IMR-90 (cell line): ENCODE measurements at regions not wholly inside any gene's neighbourhood (a gene's known extent, or its start where the extent isn't known, plus 50 kb on each side); places are given as distances from the start of the nearest gene placed in this dataset.

Source experiments
- ATAC-seq: fragments of 200-7000 bp; cut with Tn5 transposase; 2 replicates; pipeline ENCODE4 v1.9.1; 2020; ENCODE audit warnings: low read depth, mild to moderate bottlenecking, moderate library complexity
- BruUV-seq: library from RNA; stranded (reverse); fragments of 400-500 nt; replicated peaks from 2 replicates; lab custom pipeline; 2021; lab: Mats Ljungman, UMichigan
- CTCF ChIA-PET: fragments of 300-600 bp; formaldehyde crosslinking; extraction: SDS; loops from one replicate; lab custom pipeline; 2021; ENCODE audit warnings: antibody characterized with exemption; lab: Yijun Ruan, JAX
- POLR2A ChIA-PET: fragments of 300-600 bp; sonication (Branson Sonifier 250); formaldehyde crosslinking; loops from one replicate; lab custom pipeline; 2022; ENCODE audit warnings: antibody characterized with exemption; ENCODE audit not compliant: unreplicated experiment; lab: Charles Lee
- DNase-seq: peaks from one replicate; pipeline ENCODE4 v3.0.0; 2013
- H2AFZ ChIP-seq: replicated peaks from 2 replicates; pipeline ENCODE3; 2013; ENCODE audit warnings: low read length, mild to moderate bottlenecking; ENCODE audit not compliant: poor library complexity
- H2AK5ac ChIP-seq: 2 replicates; pipeline ENCODE4 v1.6.1; 2013; ENCODE audit warnings: low read depth, low read length, inconsistent platforms
- H2AK9ac ChIP-seq: replicated peaks from 2 replicates; pipeline ENCODE3; 2013; ENCODE audit warnings: mild to moderate bottlenecking, low read depth, low read length, moderate library complexity; ENCODE audit not compliant: poor library complexity
- H2BK120ac ChIP-seq: 2 replicates; pipeline ENCODE4 v1.6.1; 2013; ENCODE audit warnings: low read depth, low read length, inconsistent platforms
- H2BK15ac ChIP-seq: 3 replicates; pipeline ENCODE4 v1.6.1; 2013; ENCODE audit warnings: low read depth, low read length, inconsistent platforms
- H2BK20ac ChIP-seq: 2 replicates; pipeline ENCODE4 v1.6.1; 2013; ENCODE audit warnings: low read depth, mild to moderate bottlenecking, inconsistent platforms, low read length, moderate library complexity
- H2BK5ac ChIP-seq: 2 replicates; pipeline ENCODE4 v1.6.1; 2013; ENCODE audit warnings: mild to moderate bottlenecking, low read depth, low read length, inconsistent platforms; ENCODE audit not compliant: poor library complexity, severe bottlenecking
- H3K14ac ChIP-seq: replicated peaks from 2 replicates; pipeline ENCODE4 v1.6.1; 2013; ENCODE audit warnings: low read depth, low read length, inconsistent platforms
- H3K18ac ChIP-seq: 2 replicates; pipeline ENCODE4 v1.6.1; 2013; ENCODE audit warnings: low read depth, low read length, control low read depth
- H3K23ac ChIP-seq: 2 replicates; pipeline ENCODE4 v1.6.1; 2013; ENCODE audit warnings: low read depth, low read length, inconsistent platforms
- H3K27ac ChIP-seq: 2 replicates; pipeline ENCODE4 v1.5.1; 2013; ENCODE audit warnings: mild to moderate bottlenecking, control low read depth, low read length; ENCODE audit not compliant: insufficient read depth
- H3K27me3 ChIP-seq: 2 replicates; pipeline ENCODE4 v1.6.1; 2013; ENCODE audit warnings: low read length; ENCODE audit not compliant: control insufficient read depth, insufficient read depth
- H3K36me3 ChIP-seq: 2 replicates; pipeline ENCODE4 v1.6.1; 2013; ENCODE audit warnings: low read length, mixed read lengths; ENCODE audit not compliant: control insufficient read depth, insufficient read depth
- H3K4ac ChIP-seq: 2 replicates; pipeline ENCODE4 v1.6.1; 2013; ENCODE audit warnings: low read depth, low read length, inconsistent platforms
- H3K4me1 ChIP-seq: 2 replicates; pipeline ENCODE4 v1.6.1; 2013; ENCODE audit warnings: low read length, mixed read lengths; ENCODE audit not compliant: control insufficient read depth, insufficient read depth
- H3K4me2 ChIP-seq: 2 replicates; pipeline ENCODE4 v1.6.1; 2013; ENCODE audit warnings: low read depth, mild to moderate bottlenecking, control low read depth, low read length, moderate library complexity
- H3K4me3 ChIP-seq: 2 replicates; pipeline ENCODE4 v1.5.1; 2013; ENCODE audit warnings: low read depth, mild to moderate bottlenecking, control low read depth, low read length, moderate library complexity; ENCODE audit not compliant: insufficient read depth
- H3K56ac ChIP-seq: 2 replicates; pipeline ENCODE4 v1.6.1; 2013; ENCODE audit warnings: low read length, inconsistent platforms; ENCODE audit not compliant: insufficient read depth; ENCODE audit errors: extremely low read depth
- H3K79me1 ChIP-seq, 2 experiments: 2 replicates each; pipeline ENCODE4 v1.6.1; 2013; ENCODE audit warnings: low read length in 2 of 2, inconsistent platforms in 1 of 2, low read depth in 1 of 2
- H3K9ac ChIP-seq: 2 replicates; pipeline ENCODE4 v1.6.1; 2013; ENCODE audit warnings: low read depth, low read length, control low read depth
- H3K9me1 ChIP-seq: 2 replicates; pipeline ENCODE4 v1.6.1; 2013; ENCODE audit warnings: low read length, inconsistent platforms; ENCODE audit not compliant: insufficient read depth
- H3K9me3 ChIP-seq: 2 replicates; pipeline ENCODE4 v1.6.1; 2013; ENCODE audit warnings: low read length; ENCODE audit not compliant: control insufficient read depth, insufficient read depth
- H4K20me1 ChIP-seq: 2 replicates; pipeline ENCODE4 v1.6.1; 2013; ENCODE audit warnings: low read length, inconsistent platforms; ENCODE audit not compliant: insufficient read depth
- H4K5ac ChIP-seq: 2 replicates; pipeline ENCODE4 v1.6.1; 2013; ENCODE audit warnings: mild to moderate bottlenecking, low read depth, low read length, control low read depth
- H4K8ac ChIP-seq, 2 experiments: 2 replicates each; pipeline ENCODE4 v1.6.1; 2013; ENCODE audit warnings: low read depth in 2 of 2, low read length in 2 of 2, control low read depth in 1 of 2, inconsistent platforms in 1 of 2
- H4K91ac ChIP-seq: 2 replicates; pipeline ENCODE4 v1.6.1; 2013; ENCODE audit warnings: low read depth, low read length, inconsistent platforms; ENCODE audit not compliant: insufficient read depth
- BHLHE40 ChIP-seq: fragments of 150-350 bp; IDR thresholded peaks from 2 replicates; pipeline ENCODE4 v1.6.1; 2016; ENCODE audit warnings: mild to moderate bottlenecking, low read depth, low read length
- CEBPB ChIP-seq: IDR thresholded peaks from 2 replicates; pipeline ENCODE4 v1.6.1; 2012; ENCODE audit warnings: low read depth, low read length, improper control_type of control experiment
- CHD1 ChIP-seq: IDR thresholded peaks from 2 replicates; pipeline ENCODE4 v1.6.1; 2012; ENCODE audit warnings: low read depth, low read length, improper control_type of control experiment
- ELK1 ChIP-seq: fragments of 150-350 bp; IDR thresholded peaks from 2 replicates; pipeline ENCODE4 v1.6.1; 2016; ENCODE audit warnings: low read depth, mild to moderate bottlenecking, low read length, moderate library complexity, borderline replicate concordance
- FOS ChIP-seq: fragments of 150-350 bp; IDR thresholded peaks from 2 replicates; pipeline ENCODE4 v1.6.1; 2016; ENCODE audit warnings: low read depth, low read length
- MAFK ChIP-seq: IDR thresholded peaks from 2 replicates; pipeline ENCODE4 v1.6.1; 2012; ENCODE audit warnings: low read depth, low read length, improper control_type of control experiment
- MAZ ChIP-seq: IDR thresholded peaks from 2 replicates; pipeline ENCODE4 v1.6.1; 2012; ENCODE audit warnings: low read depth, mild to moderate bottlenecking, low read length, improper control_type of control experiment, moderate library complexity, borderline replicate concordance
- MXI1 ChIP-seq: IDR thresholded peaks from 2 replicates; pipeline ENCODE4 v1.6.1; 2012; ENCODE audit warnings: low read depth, mild to moderate bottlenecking, low read length, moderate library complexity, borderline replicate concordance
- NFE2L2 ChIP-seq: fragments of 150-350 bp; IDR thresholded peaks from 2 replicates; pipeline ENCODE4 v1.6.1; 2016; ENCODE audit warnings: low read depth, mild to moderate bottlenecking, low read length
- POLR2A ChIP-seq: IDR thresholded peaks from 2 replicates; pipeline ENCODE4 v1.6.1; 2012; ENCODE audit warnings: mild to moderate bottlenecking, low read depth, low read length
- RAD21 ChIP-seq: IDR thresholded peaks from 2 replicates; pipeline ENCODE4 v1.6.1; 2012; ENCODE audit warnings: low read length, improper control_type of control experiment
- RCOR1 ChIP-seq: IDR thresholded peaks from 2 replicates; pipeline ENCODE4 v1.6.1; 2012; ENCODE audit warnings: mild to moderate bottlenecking, low read length, improper control_type of control experiment; ENCODE audit not compliant: insufficient replicate concordance
- RFX5 ChIP-seq: IDR thresholded peaks from 2 replicates; pipeline ENCODE4 v1.8.0; 2012; ENCODE audit warnings: low read depth, mild to moderate bottlenecking, low read length, moderate library complexity
- SMC3 ChIP-seq: fragments of 150-350 bp; IDR thresholded peaks from 2 replicates; pipeline ENCODE4 v1.6.1; 2016; ENCODE audit warnings: low read depth, mild to moderate bottlenecking, antibody characterized with exemption, low read length, moderate library complexity
- WGBS, 2 experiments: methylation state at CpG; one replicate each; pipeline versions ENCODE4 v1.1.5 to v1.1.7; 2013; ENCODE audit warnings: missing lambda C conversion rate in 2 of 2; ENCODE audit not compliant: insufficient read length in 1 of 2; ENCODE audit errors: extremely low coverage in 2 of 2; 5-methylcytosine and 5-hydroxymethylcytosine counted together
- dilution Hi-C: fragments of 300-500 bp; cut with HindIII; formaldehyde crosslinking; loops from one replicate; pipeline ENCODE4 v1.14.3; 2018; ENCODE audit warnings: low sequenced_read_pairs; ENCODE audit not compliant: unreplicated experiment
- in situ Hi-C: fragments of 300-500 bp; cut with MboI; formaldehyde crosslinking; loops from 3 replicates; pipeline ENCODE4 v1.14.3; 2019; ENCODE audit warnings: low sequenced_read_pairs, inconsistent platforms, mixed read lengths
- intact Hi-C: fragments of 100-400 bp; cut with micrococcal nuclease; formaldehyde crosslinking; loops from 2 replicates; pipeline ENCODE4 v1.10.0; 2022
- TF ChIP-seq, protein P1 (sequence below): fragments of 150-350 bp; IDR thresholded peaks from 2 replicates; pipeline ENCODE4 v1.6.1; 2017; ENCODE audit warnings: mild to moderate bottlenecking, antibody characterized with exemption, low read length, low read depth
- TF ChIP-seq, protein P2 (sequence below): conservative IDR thresholded peaks from 2 replicates; pipeline ENCODE4 v1.5.1; 2012; ENCODE audit warnings: mild to moderate bottlenecking, low read depth, low read length, improper control_type of control experiment

GRCh38 chr10:24132741-24133140 is 76.2 kb upstream of the KIAA1217 start:
- Histone ChIP-seq H3K36me3 (no peaks in the 10 kb centered on the region), H3K14ac (no peak overlapping the region), H2AK9ac (no peak overlapping the region), H3K4me1 (no peaks in the 10 kb centered on the region), H4K20me1 (no peaks in the 10 kb centered on the region), H3K23ac (no peak overlapping the region), H3K27ac (no peak overlapping the region), H3K4ac (no peak overlapping the region), H3K4me2 (no peak overlapping the region), H4K5ac (no peak overlapping the region), H3K27me3 (no peaks in the 10 kb centered on the region), H2BK20ac (no peak overlapping the region), H4K8ac (no peak overlapping the region), H2BK120ac (no peak overlapping the region), H3K56ac (no peak overlapping the region), H3K4me3 (no peak overlapping the region), H3K79me1 (no peaks in the 10 kb centered on the region), H3K9ac (no peak overlapping the region), H3K9me3 (no peaks in the 10 kb centered on the region; the same call in none of the 2 replicates), H2AFZ (no peak overlapping the region), H4K91ac (no peak overlapping the region), H2BK5ac (no peak overlapping the region), H3K9me1 (no peaks in the 10 kb centered on the region), H2AK5ac (no peak overlapping the region), H2BK15ac (no peak overlapping the region), H3K18ac (no peak overlapping the region)
- intact Hi-C loops (no loop called here), in situ Hi-C loops (no loop called here), dilution Hi-C loops (no loop called here)
- ChIA-PET POLR2A (no interaction called here), CTCF (no interaction called here)
- no CpG with 5 or more reads among the region's 3 CpGs for WGBS, 2 experiments
- no peak for DNase-seq
- no peak for ATAC-seq
- no TSS peak for BruUV-seq
- TF ChIP-seq RAD21 (no peak), MAZ (no peak), MAFK (no peak), SMC3 (no peak), NFE2L2 (no peak), MXI1 (no peak), CHD1 (no peak), CEBPB (no peak), POLR2A (no peak), RFX5 (no peak), FOS (no peak), BHLHE40 (no peak), RCOR1 (no peak), ELK1 (no peak)
- TF ChIP-seq, protein P1, sequence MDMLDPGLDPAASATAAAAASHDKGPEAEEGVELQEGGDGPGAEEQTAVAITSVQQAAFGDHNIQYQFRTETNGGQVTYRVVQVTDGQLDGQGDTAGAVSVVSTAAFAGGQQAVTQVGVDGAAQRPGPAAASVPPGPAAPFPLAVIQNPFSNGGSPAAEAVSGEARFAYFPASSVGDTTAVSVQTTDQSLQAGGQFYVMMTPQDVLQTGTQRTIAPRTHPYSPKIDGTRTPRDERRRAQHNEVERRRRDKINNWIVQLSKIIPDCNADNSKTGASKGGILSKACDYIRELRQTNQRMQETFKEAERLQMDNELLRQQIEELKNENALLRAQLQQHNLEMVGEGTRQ: no peak
- TF ChIP-seq, protein P2, sequence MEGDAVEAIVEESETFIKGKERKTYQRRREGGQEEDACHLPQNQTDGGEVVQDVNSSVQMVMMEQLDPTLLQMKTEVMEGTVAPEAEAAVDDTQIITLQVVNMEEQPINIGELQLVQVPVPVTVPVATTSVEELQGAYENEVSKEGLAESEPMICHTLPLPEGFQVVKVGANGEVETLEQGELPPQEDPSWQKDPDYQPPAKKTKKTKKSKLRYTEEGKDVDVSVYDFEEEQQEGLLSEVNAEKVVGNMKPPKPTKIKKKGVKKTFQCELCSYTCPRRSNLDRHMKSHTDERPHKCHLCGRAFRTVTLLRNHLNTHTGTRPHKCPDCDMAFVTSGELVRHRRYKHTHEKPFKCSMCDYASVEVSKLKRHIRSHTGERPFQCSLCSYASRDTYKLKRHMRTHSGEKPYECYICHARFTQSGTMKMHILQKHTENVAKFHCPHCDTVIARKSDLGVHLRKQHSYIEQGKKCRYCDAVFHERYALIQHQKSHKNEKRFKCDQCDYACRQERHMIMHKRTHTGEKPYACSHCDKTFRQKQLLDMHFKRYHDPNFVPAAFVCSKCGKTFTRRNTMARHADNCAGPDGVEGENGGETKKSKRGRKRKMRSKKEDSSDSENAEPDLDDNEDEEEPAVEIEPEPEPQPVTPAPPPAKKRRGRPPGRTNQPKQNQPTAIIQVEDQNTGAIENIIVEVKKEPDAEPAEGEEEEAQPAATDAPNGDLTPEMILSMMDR: no peak
